GM21390 (cell line): ENCODE measurements at regions not wholly inside any gene's neighbourhood (a gene's known extent, or its start where the extent isn't known, plus 50 kb on each side); places are given as distances from the start of the nearest gene placed in this dataset.
"Not testable (repeated sequence)": the region's sequence is repeated elsewhere in the genome, so short reads cannot be mapped to it uniquely, and the experiment has no call there.

Source experiments
- ATAC-seq: cut with Tn5 transposase; IDR thresholded peaks from one replicate; pipeline ENCODE4 v1.9.1; 2021; ENCODE audit not compliant: unreplicated experiment

DNA sequence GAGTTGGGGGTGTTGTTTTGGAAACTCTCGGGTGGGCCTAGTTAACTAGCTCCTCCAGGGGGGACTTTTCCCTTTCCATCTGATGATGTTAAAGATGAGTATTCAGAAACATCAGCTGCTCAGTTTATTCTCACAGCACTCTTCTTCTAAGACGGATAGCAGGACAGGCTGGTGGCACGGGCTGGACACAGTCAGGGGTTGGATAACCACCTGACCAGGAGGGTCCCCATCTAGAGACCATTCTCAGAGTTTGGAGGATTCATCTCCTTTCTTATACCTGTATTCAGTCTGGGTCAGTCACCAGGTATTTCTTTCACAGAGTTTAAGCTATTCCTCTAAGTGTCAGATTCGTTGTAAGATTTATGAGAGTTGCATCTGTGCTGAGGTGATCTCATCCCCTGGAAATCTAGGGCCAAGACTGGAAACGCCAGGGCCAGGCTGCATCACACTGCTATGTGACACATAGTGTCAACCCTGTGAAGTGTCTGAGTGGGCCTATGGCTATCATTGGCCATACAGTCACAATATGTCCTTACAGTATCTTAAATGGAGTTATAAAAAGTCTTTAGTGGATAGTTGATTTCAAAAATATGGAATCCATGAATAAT is 111.7 kb downstream of the FAM50B start:
- no peak for ATAC-seq

- ATAC-seq: no peak
These were observed 112.5 kb downstream of the FAM50B start for GRCh38 chr6:3961581-3962215.

GRCh38 chr6:3962291-3963280 is 113.4 kb downstream of the FAM50B start:
- ATAC-seq: no peak

- ATAC-seq: no peak
These were observed 114.3 kb downstream of the FAM50B start for GRCh38 chr6:3963426-3963825.

GRCh38 chr6:3965071-3965718 is 113.7 kb downstream of the FAM217A start:
- ATAC-seq: no peak

GRCh38 chr6:3966426-3966825 is 112.5 kb downstream of the FAM217A start:
- ATAC-seq: no peak

- ATAC-seq: no peak
These were observed 108.8 kb downstream of the FAM217A start for GRCh38 chr6:3970097-3970496.

DNA sequence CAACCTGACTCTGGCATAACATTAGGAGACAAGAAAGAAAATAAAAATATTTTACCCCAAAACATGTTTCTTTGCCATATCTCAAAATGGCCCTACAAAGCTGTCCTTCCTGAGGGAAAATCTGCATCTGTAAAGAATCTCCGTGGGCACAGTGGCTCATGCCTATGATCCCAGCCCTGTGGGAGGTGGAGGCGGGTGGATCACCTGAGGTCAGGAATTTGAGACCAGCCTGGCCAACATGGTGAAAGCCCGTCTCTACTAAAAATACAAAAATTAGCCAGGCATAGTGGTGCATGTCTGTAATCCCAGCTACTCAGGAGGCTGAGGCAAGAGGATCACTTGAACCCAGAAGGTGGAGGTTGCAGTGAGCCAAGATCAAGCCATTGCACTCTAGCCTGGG is 105.8 kb downstream of the FAM217A start:
- not testable (repeated sequence) for ATAC-seq

GRCh38 chr6:3977875-3978711 is 100.8 kb downstream of the FAM217A start:
- peak; percentile 88 for ATAC-seq

DNA sequence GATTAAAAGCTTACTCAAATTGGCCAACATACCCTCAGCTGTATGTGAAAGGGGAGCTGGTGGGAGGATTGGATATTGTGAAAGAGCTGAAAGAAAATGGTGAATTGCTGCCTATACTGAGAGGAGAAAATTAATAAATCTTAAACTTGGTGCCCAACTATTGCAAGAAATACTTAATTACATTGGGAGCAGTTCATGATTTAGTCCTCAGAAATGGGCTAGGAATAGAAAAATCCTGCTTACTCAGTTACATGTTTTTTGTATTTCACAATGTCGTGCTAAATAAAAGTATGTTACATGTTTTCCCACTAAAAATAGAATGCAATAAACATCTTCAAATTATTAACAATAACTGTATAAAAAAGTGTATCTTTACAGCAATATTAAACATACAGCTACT is 100.0 kb downstream of the FAM217A start:
- ATAC-seq: not testable (repeated sequence)

DNA sequence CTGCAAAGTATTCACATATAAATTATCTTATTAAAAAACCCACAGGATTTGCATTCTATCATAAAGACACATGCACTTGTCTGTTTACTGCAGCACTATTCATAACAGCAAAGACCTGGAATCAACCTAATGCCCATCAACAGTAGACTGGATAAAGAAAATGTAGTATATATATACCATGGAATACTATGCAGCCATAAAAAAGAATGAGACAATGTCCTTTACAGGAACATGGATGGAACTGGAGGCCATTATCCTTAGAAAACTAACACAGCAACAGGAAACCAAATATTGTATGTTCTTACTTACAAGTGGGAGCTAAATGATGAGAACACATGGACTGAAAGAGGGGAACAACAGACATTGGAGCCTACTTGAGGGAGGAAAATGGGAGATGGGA is 97.0 kb downstream of the FAM217A start:
- no peak for ATAC-seq

- ATAC-seq: no peak
These were observed 95.2 kb downstream of the FAM217A start for GRCh38 chr6:3983778-3984177.

GRCh38 chr6:3984494-3984893 is 94.4 kb downstream of the FAM217A start:
- no peak for ATAC-seq

DNA sequence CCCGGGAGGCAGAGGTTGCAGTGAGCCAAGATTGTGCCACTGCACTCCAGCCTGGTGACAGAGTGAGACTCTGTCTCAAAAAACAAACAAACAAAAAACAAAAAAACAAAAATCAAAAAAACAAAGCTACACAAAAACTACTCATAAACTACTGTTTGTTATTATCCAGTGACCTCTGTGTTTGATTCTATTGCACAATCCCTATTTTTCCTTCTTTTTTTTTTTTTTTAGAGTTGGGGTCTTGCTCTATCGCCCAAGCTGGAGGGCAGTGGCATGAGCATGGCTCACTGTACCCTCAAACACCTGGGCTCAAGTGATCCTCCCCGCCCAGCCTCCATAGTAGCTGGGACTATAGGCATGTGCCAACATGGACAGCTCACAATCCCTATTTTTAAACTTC is 92.7 kb downstream of the FAM217A start:
- ATAC-seq: no peak

GRCh38 chr6:3987053-3987452 is 91.9 kb downstream of the FAM217A start:
- ATAC-seq: no peak

DNA sequence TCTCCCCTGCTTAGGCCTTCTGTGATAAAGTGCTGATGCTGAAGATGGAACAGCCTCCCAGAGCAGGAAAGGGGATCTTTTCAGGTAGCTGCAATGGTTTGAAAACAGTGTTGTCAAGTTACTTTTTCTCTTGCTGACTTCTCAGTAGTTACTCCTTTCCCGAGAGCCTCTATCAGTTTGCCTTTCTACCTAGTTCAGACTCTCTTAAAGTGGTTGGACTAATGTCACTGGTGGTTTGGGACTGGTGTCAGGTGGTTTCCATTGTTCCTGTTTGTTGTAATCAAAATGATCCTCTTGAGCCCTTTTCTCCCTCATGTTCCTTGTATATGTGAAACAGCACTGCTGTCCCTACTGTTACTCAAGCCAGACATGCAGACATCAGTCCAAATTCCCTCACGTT is 91.4 kb downstream of the FAM217A start:
- no peak for ATAC-seq

DNA sequence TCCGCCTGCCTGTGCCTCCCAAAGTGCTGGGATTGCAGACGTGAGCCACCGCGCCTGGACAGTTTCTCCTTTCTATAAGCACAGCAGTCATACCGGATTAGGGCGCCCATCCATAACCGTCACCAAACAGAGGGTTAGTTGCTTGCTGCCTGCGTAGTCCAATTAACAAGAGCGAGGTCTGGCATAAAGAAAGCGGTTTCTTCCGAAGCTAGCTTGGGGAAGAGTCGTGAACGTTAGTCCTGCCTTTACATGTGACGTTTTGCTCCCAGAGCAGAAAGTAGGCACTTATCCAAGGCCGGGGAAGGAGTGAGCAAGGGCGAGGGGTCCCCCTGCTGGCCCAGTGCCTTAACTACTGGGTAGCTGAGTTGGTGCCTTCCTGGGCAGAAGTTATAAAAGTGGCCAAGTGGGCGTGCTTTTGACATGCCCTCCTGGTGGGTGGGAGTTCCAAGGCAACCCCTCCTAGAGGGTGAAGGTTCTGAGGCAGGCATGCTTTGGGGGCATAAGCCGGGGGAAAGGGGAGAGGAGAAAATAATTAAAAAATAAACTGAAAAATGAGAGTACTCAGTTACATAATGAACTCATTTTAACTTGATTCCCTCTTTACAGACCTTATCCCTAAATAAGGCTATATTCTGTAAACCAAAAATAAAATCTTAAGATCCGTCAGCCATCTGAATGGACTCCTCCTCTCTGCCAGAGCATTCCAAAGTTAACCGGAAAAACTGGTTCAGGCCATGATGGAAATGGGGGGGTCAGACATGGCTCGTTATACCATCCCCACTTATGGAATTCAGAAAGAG is 88.0 kb downstream of the FAM217A start:
- ATAC-seq: peak; percentile 76

DNA sequence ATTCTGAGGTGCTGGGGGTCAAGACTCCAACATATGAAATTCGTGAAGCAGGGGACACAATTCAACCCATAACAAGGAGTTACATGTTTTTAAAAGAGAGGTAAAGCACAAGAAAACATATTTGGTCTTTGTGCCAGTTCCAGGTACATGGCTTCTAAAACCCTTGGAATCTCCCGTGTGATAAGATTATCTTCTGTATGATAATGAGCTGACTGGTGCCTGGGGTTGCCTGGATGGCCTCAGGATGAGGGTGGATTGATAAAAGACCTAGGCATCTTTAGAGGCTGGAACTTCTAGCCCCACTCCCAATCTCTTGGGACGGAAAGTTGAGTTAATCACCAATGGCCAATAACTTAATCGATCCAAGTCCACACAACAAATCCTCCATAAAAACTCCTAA is 87.0 kb downstream of the FAM217A start:
- ATAC-seq: no peak

GRCh38 chr6:3996349-3996748 is 82.6 kb downstream of the FAM217A start:
- no peak for ATAC-seq
